ENCODE measurements at regions not wholly inside any gene's neighbourhood (a gene's known extent, or its start where the extent isn't known, plus 50 kb on each side); places are given as distances from the start of the nearest gene placed in this dataset.
"Not testable (repeated sequence)": the region's sequence is repeated elsewhere in the genome, so short reads cannot be mapped to it uniquely, and the experiment has no call there.

- TF ChIP-seq CTCF, POLR2A (IDR thresholded peaks at IDR 0.05): not testable (repeated sequence)
These were observed 111.9 kb upstream of the POTEB2 start for GRCh38 chr15:20978057-20978456.

All from ovary (tissue), 3 donors.